IMR-90 (cell line): ENCODE measurements at regions not wholly inside any gene's neighbourhood (a gene's known extent, or its start where the extent isn't known, plus 50 kb on each side); places are given as distances from the start of the nearest gene placed in this dataset.

Experiments
- ATAC-seq: fragments of 200-7000 bp; cut with Tn5 transposase; 2 replicates; pipeline ENCODE4 v1.9.1; 2020; ENCODE audit warnings: low read depth, mild to moderate bottlenecking, moderate library complexity
- BruUV-seq: library from RNA; stranded (reverse); fragments of 400-500 nt; replicated peaks from 2 replicates; lab custom pipeline; 2021; lab: Mats Ljungman, UMichigan
- CTCF ChIA-PET: fragments of 300-600 bp; formaldehyde crosslinking; extraction: SDS; loops from one replicate; lab custom pipeline; 2021; ENCODE audit warnings: antibody characterized with exemption; lab: Yijun Ruan, JAX
- POLR2A ChIA-PET: fragments of 300-600 bp; sonication (Branson Sonifier 250); formaldehyde crosslinking; loops from one replicate; lab custom pipeline; 2022; ENCODE audit warnings: antibody characterized with exemption; ENCODE audit not compliant: unreplicated experiment; lab: Charles Lee
- DNase-seq: peaks from one replicate; pipeline ENCODE4 v3.0.0; 2013
- H2AFZ ChIP-seq: replicated peaks from 2 replicates; pipeline ENCODE3; 2013; ENCODE audit warnings: low read length, mild to moderate bottlenecking; ENCODE audit not compliant: poor library complexity
- H2AK5ac ChIP-seq: 2 replicates; pipeline ENCODE4 v1.6.1; 2013; ENCODE audit warnings: low read depth, low read length, inconsistent platforms
- H2AK9ac ChIP-seq: replicated peaks from 2 replicates; pipeline ENCODE3; 2013; ENCODE audit warnings: mild to moderate bottlenecking, low read depth, low read length, moderate library complexity; ENCODE audit not compliant: poor library complexity
- H2BK120ac ChIP-seq: 2 replicates; pipeline ENCODE4 v1.6.1; 2013; ENCODE audit warnings: low read depth, low read length, inconsistent platforms
- H2BK15ac ChIP-seq: 3 replicates; pipeline ENCODE4 v1.6.1; 2013; ENCODE audit warnings: low read depth, low read length, inconsistent platforms
- H2BK20ac ChIP-seq: 2 replicates; pipeline ENCODE4 v1.6.1; 2013; ENCODE audit warnings: low read depth, mild to moderate bottlenecking, inconsistent platforms, low read length, moderate library complexity
- H2BK5ac ChIP-seq: 2 replicates; pipeline ENCODE4 v1.6.1; 2013; ENCODE audit warnings: mild to moderate bottlenecking, low read depth, low read length, inconsistent platforms; ENCODE audit not compliant: poor library complexity, severe bottlenecking
- H3K14ac ChIP-seq: replicated peaks from 2 replicates; pipeline ENCODE4 v1.6.1; 2013; ENCODE audit warnings: low read depth, low read length, inconsistent platforms
- H3K18ac ChIP-seq: 2 replicates; pipeline ENCODE4 v1.6.1; 2013; ENCODE audit warnings: low read depth, low read length, control low read depth
- H3K23ac ChIP-seq: 2 replicates; pipeline ENCODE4 v1.6.1; 2013; ENCODE audit warnings: low read depth, low read length, inconsistent platforms
- H3K27ac ChIP-seq: 2 replicates; pipeline ENCODE4 v1.5.1; 2013; ENCODE audit warnings: mild to moderate bottlenecking, control low read depth, low read length; ENCODE audit not compliant: insufficient read depth
- H3K27me3 ChIP-seq: 2 replicates; pipeline ENCODE4 v1.6.1; 2013; ENCODE audit warnings: low read length; ENCODE audit not compliant: control insufficient read depth, insufficient read depth
- H3K36me3 ChIP-seq: 2 replicates; pipeline ENCODE4 v1.6.1; 2013; ENCODE audit warnings: low read length, mixed read lengths; ENCODE audit not compliant: control insufficient read depth, insufficient read depth
- H3K4ac ChIP-seq: 2 replicates; pipeline ENCODE4 v1.6.1; 2013; ENCODE audit warnings: low read depth, low read length, inconsistent platforms
- H3K4me1 ChIP-seq: 2 replicates; pipeline ENCODE4 v1.6.1; 2013; ENCODE audit warnings: low read length, mixed read lengths; ENCODE audit not compliant: control insufficient read depth, insufficient read depth
- H3K4me2 ChIP-seq: 2 replicates; pipeline ENCODE4 v1.6.1; 2013; ENCODE audit warnings: low read depth, mild to moderate bottlenecking, control low read depth, low read length, moderate library complexity
- H3K4me3 ChIP-seq: 2 replicates; pipeline ENCODE4 v1.5.1; 2013; ENCODE audit warnings: low read depth, mild to moderate bottlenecking, control low read depth, low read length, moderate library complexity; ENCODE audit not compliant: insufficient read depth
- H3K56ac ChIP-seq: 2 replicates; pipeline ENCODE4 v1.6.1; 2013; ENCODE audit warnings: low read length, inconsistent platforms; ENCODE audit not compliant: insufficient read depth; ENCODE audit errors: extremely low read depth
- H3K79me1 ChIP-seq, 2 experiments: 2 replicates each; pipeline ENCODE4 v1.6.1; 2013; ENCODE audit warnings: low read length in 2 of 2, inconsistent platforms in 1 of 2, low read depth in 1 of 2
- H3K9ac ChIP-seq: 2 replicates; pipeline ENCODE4 v1.6.1; 2013; ENCODE audit warnings: low read depth, low read length, control low read depth
- H3K9me1 ChIP-seq: 2 replicates; pipeline ENCODE4 v1.6.1; 2013; ENCODE audit warnings: low read length, inconsistent platforms; ENCODE audit not compliant: insufficient read depth
- H3K9me3 ChIP-seq: 2 replicates; pipeline ENCODE4 v1.6.1; 2013; ENCODE audit warnings: low read length; ENCODE audit not compliant: control insufficient read depth, insufficient read depth
- H4K20me1 ChIP-seq: 2 replicates; pipeline ENCODE4 v1.6.1; 2013; ENCODE audit warnings: low read length, inconsistent platforms; ENCODE audit not compliant: insufficient read depth
- H4K5ac ChIP-seq: 2 replicates; pipeline ENCODE4 v1.6.1; 2013; ENCODE audit warnings: mild to moderate bottlenecking, low read depth, low read length, control low read depth
- H4K8ac ChIP-seq, 2 experiments: 2 replicates each; pipeline ENCODE4 v1.6.1; 2013; ENCODE audit warnings: low read depth in 2 of 2, low read length in 2 of 2, control low read depth in 1 of 2, inconsistent platforms in 1 of 2
- H4K91ac ChIP-seq: 2 replicates; pipeline ENCODE4 v1.6.1; 2013; ENCODE audit warnings: low read depth, low read length, inconsistent platforms; ENCODE audit not compliant: insufficient read depth
- CHD1 ChIP-seq: IDR thresholded peaks from 2 replicates; pipeline ENCODE4 v1.6.1; 2012; ENCODE audit warnings: low read depth, low read length, improper control_type of control experiment
- RAD21 ChIP-seq: IDR thresholded peaks from 2 replicates; pipeline ENCODE4 v1.6.1; 2012; ENCODE audit warnings: low read length, improper control_type of control experiment
- WGBS, 2 experiments: methylation state at CpG; one replicate each; pipeline versions ENCODE4 v1.1.5 to v1.1.7; 2013; ENCODE audit warnings: missing lambda C conversion rate in 2 of 2; ENCODE audit not compliant: insufficient read length in 1 of 2; ENCODE audit errors: extremely low coverage in 2 of 2; 5-methylcytosine and 5-hydroxymethylcytosine counted together
- dilution Hi-C: fragments of 300-500 bp; cut with HindIII; formaldehyde crosslinking; loops from one replicate; pipeline ENCODE4 v1.14.3; 2018; ENCODE audit warnings: low sequenced_read_pairs; ENCODE audit not compliant: unreplicated experiment
- in situ Hi-C: fragments of 300-500 bp; cut with MboI; formaldehyde crosslinking; loops from 3 replicates; pipeline ENCODE4 v1.14.3; 2019; ENCODE audit warnings: low sequenced_read_pairs, inconsistent platforms, mixed read lengths
- intact Hi-C: fragments of 100-400 bp; cut with micrococcal nuclease; formaldehyde crosslinking; loops from 2 replicates; pipeline ENCODE4 v1.10.0; 2022
- TF ChIP-seq, protein P1 (sequence below): fragments of 150-350 bp; IDR thresholded peaks from 2 replicates; pipeline ENCODE4 v1.6.1; 2017; ENCODE audit warnings: mild to moderate bottlenecking, antibody characterized with exemption, low read length, low read depth

DNA sequence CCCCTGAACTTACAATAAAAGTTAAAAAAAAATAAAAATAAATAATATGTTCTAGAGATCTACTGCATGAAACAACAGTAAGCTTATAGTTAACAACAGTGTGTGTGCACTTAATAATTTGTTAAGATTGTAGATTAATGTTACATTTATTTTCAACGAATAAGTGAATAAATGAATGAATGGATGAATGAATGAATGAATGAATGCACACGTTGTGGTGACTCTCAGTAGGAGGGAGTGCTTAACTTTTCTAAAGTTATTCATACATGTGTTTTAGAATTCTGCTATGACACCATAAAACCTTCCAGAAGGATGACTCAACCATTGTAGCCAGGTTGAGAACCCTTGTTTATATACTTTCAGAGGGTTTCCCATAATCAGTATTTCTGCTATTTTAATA lies 1269.4 kb upstream of the CDH6 start:
- Histone ChIP-seq H2AK9ac (no peak overlapping the region), H3K9me1 (no peaks in the 10 kb centered on the region), H3K9me3 (peaks cover 7% of the 10 kb centered on the region; the same call in 1 of the 2 replicates), H2BK120ac (no peak overlapping the region), H2AFZ (no peak overlapping the region), H4K5ac (no peak overlapping the region), H2AK5ac (no peak overlapping the region), H3K4me1 (no peaks in the 10 kb centered on the region), H3K4me3 (no peak overlapping the region), H2BK15ac (no peak overlapping the region), H3K23ac (no peak overlapping the region), H3K36me3 (no peaks in the 10 kb centered on the region), H4K8ac (no peak overlapping the region), H2BK20ac (no peak overlapping the region), H4K20me1 (no peaks in the 10 kb centered on the region), H3K14ac (no peak overlapping the region), H3K27me3 (no peaks in the 10 kb centered on the region), H3K79me1 (no peaks in the 10 kb centered on the region), H3K27ac (no peak overlapping the region), H3K18ac (no peak overlapping the region), H3K4me2 (no peak overlapping the region), H3K4ac (no peak overlapping the region), H2BK5ac (no peak overlapping the region), H4K91ac (no peak overlapping the region), H3K9ac (no peak overlapping the region), H3K56ac (no peak overlapping the region)
- DNase-seq (no peak), ATAC-seq (no peak)
- no TSS peak for BruUV-seq
- intact Hi-C loops (no loop called here), dilution Hi-C loops (no loop called here), in situ Hi-C loops (no loop called here)
- POLR2A ChIA-PET = no interaction called here
- CTCF ChIA-PET = no interaction called here
- no CpG with 5 or more reads among the region's 2 CpGs for WGBS, 2 experiments
- TF ChIP-seq, protein P1, sequence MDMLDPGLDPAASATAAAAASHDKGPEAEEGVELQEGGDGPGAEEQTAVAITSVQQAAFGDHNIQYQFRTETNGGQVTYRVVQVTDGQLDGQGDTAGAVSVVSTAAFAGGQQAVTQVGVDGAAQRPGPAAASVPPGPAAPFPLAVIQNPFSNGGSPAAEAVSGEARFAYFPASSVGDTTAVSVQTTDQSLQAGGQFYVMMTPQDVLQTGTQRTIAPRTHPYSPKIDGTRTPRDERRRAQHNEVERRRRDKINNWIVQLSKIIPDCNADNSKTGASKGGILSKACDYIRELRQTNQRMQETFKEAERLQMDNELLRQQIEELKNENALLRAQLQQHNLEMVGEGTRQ = no peak
- TF ChIP-seq CHD1 (no peak), RAD21 (no peak)
